Non-pigmented ciliary epithelial cell (primary cell): ENCODE measurements at regions not wholly inside any gene's neighbourhood (a gene's known extent, or its start where the extent isn't known, plus 50 kb on each side); places are given as distances from the start of the nearest gene placed in this dataset.

Source experiments
- DNase-seq: peaks from one replicate; pipeline ENCODE4 v3.0.0-alpha.2; 2010; ENCODE audit warnings: low read depth

DNA sequence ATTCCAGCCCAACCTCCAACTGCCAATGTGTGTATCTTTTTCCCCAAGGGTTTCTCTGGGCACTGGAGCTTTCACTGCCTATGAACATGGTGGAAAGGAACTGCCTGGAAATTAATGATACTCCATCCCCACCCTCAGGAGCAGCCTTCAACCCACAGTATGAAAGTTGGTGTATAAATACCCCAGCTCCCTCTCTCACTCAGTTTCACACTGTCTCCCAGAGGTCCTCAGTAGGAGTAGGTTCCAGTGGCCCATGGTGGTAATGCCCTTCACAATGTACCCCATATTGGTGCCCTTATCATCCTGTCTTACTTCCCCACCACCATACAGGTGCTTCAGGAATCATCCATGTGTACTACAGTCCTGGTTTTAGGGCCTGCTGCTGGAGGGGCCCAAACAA is 462.6 kb downstream of the MIAT start:
- DNase-seq: no peak

DNA sequence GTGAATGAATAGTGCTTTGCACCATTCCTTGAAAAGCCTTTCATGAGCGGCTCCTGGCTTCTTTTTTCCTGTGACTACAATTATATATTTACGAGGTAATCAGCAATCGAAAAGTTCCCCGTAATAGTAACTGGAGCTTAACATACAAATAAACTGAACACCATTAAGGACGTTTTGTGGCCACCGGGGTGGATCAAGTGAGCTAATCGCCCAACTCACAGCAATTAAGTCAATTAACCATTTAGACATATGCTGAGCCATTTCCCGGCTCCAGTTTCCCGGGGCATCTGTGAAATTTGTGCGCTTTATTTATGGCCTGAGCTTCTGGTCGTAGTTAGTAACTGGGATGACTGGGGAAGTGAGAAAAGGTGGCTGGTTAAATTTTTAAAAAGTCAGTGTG is 465.2 kb downstream of the MIAT start:
- DNase-seq: no peak

DNA sequence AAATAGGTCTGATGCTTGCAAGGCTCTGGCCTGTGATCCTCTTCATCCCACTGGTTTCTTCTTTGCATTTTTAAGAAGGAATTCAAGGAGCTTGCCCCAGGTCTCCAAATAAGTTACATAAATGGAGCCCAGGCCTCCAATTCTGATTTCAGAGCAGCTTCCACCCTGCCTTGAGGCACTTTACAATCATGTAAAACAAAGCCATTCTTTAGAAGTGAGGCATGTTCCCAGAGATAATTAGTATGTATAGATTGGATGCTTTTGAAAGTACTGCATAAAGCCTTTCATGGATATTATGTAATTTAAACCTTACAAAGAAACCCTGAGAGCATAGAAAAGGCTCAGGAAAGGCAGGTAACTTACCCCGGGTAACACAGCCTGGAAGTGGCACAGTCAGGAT is 466.5 kb downstream of the MIAT start:
- no peak for DNase-seq

DNA sequence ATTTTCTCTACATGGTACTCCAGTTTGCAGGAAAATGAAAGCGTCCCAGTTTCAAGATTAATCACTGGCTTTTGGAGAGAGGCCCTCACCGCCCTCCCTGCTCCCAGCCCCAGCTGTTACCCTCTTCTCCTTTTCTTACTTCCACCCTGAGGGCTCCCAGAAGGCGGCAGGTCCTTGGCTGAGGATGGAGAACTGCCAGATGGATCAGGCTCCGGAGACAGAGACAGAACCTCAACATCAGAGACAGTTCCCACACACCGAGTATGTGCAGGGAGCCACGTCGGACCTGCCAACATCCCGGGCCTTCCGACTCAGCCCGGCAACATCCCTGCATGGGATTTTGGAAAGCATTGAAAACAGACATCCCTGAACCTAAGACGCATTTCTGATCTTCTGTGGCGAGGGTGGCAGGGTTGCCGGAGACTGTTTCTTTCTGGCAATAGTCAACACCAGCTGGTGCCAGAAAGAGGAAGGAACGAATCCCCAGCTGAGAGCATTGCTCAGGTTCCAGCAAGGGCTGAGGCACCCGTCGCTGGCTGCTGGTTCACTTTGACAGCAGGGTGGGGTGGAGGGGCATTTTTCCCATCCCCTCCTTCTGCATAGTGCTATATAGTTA is 467.1 kb downstream of the MIAT start:
- DNase-seq: no peak

DNA sequence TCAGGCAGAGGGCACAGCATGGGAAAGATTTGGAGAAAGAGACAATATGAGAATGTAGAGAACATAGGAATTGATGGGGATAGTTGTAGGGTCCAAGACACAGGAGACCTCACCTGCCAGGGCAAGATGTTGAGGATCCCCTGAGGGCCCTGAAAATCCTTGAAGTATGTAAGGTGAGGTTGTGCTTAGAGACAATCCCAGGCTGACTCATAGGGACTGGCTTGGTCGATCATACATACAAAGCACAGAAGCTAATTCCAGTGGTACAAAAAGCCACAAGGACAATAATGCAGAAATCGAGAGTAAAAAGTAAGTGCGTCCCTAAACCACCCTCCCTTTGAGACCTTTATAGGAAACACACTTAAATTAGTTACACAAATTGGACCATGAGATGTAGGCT is 468.2 kb downstream of the MIAT start:
- DNase-seq: no peak

DNA sequence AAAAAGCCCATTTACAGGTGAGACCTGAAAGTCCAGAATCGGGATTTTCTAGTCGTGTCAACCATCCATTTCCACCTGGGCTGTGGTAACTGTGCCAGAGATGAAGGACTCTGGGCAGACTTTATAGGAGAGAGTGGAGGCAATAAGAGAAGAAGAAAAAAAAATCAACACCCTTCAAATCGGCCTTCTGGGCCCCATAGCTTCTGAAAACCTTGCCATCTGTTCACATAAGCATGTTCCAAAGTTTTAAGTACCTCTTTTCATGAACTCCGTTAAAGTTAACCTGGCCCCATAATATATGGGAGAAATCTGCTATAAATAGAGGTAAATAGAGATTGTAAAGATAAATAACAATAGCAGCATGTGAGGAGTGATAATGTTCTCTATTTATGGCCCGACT is 470.5 kb downstream of the MIAT start:
- DNase-seq: no peak

DNA sequence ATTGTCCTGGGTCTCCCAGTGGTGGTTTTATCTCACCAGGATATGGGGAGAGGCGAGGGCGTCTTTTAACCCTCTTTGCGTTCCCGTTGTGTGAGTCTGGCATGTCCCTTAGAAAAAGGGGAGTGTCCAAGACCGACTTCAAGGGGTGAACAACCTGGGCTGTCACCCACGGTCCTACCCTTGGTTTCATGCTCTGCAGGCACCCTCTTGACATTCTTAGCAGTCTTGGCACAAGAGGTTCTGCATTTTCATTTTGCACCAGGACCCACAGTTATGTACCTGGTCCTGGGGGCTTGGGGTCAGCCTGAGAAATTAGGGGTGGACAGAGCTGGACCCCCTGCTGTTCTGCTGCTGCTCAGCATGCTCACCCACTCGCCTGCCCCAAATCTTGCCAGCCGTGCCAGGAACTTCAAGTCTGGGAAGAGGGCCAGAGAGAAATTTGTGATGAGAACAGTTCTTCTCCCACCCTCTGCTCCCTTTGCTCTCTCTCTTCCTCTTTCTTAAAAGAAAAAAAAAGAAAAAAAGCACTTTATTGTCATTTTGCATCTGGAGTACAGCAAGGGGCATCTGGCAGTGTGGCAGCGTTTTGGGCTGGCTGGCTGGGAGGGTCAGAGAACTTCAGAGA is 471.2 kb downstream of the MIAT start:
- DNase-seq: no peak

DNA sequence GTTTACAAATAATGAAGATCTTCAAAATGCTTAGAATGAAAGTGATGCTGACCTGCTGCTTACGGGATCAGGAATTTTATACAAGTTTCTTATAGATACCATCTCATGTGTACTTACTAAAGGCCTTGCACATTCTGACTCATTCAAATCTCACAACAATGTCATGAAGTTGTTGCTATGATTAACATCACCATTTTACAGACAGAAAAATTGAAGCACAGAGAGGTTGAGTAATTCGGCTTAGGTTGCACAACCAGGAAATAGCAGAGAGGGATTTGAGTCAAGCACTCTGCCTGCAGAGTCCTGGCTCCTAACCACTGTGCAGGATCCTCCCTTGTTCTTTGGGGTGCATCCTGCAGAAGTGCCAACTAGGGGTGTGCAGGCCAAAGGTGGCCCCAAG is 471.9 kb downstream of the MIAT start:
- DNase-seq: peak; percentile 78

DNA sequence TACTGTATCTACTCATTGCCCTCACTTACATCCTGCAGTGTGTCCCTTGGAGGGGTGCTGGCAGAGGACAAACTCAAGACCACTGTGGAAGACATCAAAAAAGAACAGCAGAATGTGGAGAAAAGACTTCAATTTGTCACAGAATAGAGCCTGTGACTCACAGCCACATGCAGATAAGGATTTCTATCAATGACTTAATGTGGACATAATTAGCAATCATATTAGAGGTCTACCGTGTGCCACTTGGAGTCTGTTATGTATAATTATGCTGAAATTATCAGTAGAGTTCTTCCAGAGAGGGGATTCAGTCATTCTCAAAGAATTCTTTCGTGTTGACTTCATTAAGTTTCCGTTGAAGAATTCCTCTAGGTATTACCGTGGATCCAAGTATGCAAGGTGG is 473.5 kb downstream of the MIAT start:
- no peak for DNase-seq

DNA sequence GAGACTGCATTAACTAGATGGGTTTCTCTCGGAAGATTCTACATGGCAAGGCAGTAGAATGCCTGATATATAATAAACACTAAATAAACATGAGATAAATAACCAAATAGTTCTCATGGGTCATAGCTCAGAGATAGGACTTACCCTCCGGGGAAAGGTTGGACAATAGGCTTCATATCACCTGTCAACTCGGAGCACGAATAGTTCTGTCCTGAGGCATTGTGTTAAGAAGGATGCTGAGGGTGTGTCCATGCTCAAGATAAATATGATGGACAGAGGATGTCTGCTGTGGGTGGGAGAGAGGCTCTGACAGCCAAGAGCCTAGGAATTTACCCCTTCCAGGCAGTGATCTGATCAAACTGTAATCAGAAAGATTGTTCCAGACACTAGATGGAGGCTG is 474.0 kb downstream of the MIAT start:
- no peak for DNase-seq

DNA sequence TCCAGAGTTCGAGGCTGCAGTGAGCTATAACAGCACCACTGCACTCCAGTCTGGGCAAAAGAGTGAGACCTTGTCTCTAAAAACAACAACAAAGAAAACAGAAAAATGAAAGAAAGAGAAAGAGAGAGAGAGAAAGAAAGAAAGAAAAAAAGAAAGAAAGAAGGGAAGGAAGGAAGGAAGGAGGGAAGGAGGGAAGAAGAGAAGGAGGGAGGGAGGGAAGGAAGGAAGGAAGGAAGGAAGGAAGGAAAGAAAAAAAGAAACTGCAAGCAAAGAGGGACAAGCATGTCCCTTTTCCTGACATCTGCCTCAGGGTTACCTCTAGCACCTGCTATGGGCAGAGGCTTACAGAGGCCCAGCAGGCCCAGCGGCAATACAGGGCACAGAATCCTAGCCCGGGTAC is 475.0 kb downstream of the MIAT start:
- DNase-seq: no peak

DNA sequence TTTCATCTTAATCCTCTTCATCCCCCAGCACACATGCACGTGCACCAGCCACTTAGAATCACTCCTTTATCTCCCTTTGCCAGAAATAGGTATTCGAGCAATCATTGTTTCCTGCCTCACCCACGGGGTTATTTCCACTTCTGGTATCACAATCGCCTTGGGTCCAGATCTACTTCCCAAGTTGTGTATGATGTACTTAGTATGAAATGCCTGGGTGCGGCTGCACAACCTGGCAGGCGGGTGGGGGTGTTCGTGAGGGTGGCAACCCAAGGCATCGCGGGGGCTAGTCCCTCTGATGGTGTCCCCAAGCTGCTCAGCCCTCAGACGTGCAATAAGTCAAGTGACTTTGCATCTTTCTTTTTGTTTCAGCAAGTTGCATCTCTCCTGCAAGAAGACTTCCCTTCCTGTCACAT is 475.6 kb downstream of the MIAT start:
- DNase-seq: no peak

DNA sequence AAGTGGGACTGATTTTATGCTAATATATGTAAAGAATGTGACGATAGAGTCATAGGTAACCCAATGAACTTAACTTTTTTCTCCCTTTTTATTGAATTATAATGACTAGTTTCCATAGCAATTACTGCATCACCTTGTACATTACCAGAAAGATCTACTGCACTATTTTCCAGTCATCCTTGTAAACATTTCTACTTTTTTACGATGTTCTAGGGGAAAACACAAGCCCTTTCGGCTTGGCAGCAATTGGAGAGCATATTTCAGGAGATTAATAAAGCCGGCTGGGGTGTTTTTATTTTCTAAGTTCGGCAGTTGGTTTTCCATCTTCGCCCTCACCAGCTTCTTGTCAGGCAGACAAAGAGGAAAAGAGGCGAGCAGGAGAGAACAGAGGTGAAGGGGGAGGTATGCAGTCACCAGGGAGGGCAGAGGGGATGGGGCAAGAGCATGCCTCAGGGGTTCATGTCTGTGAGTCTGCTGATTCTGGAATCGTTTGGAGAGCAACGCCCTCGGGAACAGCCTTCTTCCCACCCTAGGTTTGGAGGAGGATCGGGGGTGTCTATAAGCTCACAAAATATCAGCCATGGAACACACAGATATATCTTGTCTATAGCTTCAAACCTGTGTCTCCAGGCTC is 476.4 kb downstream of the MIAT start:
- no peak for DNase-seq

DNA sequence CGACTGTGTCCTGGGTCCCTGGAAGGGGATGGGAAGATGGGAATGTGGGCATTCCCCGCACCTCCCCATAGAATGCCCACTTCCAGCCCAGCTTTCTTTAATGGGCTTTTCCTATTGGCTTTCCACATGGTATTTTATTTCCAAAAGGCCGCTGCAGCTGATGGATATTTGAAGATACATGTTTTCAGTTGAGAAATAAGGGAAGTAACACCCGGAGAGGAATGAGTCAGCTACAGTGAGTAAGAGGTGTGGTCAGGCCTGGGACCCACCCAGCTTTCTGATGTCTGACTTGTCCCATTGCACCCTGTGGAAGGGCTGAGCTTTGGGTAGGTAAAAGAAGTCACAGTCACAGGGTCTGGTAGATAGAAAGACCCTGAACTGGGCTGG is 476.9 kb downstream of the MIAT start:
- peak; percentile 82 for DNase-seq

DNA sequence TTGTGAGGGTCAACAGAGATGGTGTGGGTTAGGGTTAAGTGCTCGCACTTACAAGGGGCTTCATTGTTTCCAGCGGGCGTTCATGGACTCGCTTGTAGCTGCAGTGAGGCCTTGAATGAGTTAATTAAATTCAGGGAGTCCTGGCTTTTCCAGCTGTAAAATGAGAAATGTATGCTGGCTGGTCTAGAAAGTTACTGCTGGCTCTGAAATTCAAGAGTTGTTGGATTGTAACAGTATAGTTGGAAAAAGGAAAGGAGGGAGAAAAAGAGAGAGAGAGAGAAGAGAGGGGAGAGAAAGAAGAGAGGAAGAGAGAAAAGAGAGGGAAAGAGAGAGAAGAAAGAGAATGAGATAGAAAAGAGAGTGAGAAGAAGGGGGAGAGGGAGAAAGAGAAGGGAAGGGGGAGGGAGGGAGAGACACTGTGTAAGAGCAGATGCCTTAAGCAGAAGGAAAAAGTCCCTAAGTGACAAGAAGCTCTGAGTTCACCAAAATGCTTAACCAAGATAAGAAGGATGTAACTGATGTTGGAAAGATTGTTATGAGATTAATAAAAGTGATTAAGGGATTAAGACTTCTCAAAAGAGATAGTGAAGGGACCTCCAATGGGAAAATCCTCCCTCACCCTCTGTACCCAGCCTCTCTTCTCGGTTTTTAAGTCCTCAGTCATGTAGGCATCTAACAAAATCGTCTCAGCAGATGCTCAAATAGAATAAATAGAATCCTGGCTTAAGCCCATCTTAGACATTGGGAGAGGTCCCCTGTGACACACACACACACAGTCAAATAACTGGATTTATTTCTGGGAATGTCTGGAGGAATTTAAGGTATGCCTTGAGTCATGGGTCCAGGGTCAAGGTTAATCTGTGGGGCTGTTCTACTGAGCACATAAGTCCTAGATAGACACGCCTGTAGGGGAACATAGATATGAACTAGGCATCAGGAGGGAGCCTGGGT is 477.9 kb downstream of the MIAT start:
- peak; percentile 54 for DNase-seq

DNA sequence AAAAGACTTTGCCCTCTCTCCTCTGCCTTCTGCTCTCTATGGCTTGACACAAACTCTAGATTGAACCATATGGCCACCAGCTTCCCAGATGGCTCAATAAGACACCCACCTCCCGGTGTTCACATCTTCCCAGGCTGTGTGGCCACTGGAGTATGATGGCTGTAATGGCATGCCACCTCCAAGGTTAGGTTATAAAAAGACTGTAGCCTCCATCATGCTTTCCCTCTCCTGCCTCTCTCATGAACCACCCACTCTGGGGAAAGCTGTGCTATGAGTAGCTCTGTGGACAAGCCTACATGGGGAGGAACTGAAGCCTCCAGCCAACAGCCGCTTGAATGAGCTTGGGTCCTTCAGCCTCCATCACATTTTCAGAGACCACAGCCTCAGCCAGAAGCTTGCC is 479.2 kb downstream of the MIAT start:
- no peak for DNase-seq

DNA sequence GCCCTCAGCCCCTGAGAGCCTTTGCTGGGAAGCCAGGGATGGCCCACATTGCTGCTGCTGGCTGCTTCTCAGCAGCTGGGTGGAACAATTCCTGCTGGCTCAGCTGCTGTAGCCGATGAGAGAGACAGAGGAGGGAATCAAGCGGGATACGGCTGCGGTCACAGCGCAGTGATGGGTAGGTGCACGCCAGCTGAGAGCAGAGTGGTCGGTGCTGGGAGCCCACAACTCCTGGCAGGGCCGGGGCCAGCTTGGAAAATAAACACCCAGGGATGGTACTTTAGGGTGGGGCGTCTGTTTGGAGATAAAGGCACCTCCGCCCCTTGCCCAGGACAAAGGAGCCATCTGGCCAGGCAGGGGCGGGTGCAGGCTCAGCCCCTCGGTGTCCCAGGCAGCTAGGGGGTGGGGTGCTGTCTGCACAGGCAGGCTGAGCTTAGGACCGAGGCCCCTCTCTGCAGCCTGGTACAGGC is 480.5 kb downstream of the MIAT start:
- no peak for DNase-seq

DNA sequence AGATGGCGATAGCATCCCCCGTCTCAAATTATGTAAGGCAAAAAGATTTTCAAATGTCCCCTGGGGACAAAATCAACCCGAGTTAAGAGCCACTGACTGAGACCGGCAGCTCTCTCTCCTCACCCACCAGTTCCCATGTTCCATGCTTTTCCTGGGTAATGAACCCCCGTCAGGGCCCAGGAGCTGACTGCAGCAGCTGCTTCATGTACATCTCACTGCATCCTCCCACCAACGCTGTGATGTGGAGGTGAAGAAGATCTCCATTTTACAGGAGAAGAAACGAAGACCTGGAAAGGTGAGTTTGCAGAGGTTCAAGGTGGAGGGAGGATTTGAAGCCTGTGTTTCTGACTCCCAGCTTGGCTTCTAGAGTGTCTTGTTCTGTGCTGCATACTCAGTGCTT is 481.1 kb downstream of the MIAT start:
- DNase-seq: no peak

DNA sequence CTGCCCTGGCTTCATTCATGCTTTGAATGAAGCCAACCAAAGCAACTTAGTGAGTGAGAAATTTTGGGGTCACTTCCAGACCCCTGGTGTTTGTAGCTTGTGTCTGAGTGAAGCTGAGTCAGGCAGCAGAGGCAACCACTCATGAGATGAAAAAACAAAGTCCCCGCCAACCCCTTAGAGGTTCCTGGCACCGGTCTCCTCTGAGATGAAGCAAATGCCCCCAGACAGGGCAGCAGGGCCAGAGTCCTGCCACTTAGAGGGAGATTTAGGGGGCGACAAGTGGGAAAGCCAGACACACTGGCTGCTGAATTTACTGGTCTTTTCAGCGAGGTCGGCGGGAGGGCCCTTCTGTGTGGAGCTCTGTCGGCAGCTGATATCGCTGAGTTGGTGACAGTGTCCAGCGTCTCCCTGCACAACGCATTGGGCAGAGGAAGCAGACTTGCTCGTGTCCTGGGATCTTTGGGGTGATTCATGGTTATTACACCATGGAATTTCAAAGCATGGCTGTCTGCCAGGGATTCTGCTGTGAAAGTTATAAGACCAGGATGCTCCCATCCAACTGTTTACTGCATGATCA is 482.6 kb downstream of the MIAT start:
- DNase-seq: peak; percentile 70

DNA sequence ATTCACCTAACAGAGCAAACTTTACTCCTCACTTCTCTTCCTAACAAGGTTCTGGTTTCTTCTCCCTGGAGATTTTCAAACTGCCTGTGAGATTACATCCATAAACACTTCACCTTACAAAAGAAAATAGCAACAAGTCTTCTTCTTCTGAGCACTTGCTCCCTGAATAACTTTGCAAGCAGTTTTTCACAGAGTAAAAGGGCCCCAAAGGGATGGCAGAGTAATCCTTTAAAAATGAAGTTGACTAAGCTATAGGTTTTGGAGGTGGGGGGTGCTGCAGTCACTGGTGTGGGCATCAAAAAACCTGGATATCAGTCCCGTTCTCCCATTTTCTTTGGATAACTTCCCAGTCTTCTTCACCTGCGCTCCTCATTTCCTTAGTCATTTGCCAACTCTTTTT is 484.9 kb downstream of the MIAT start:
- DNase-seq: no peak

DNA sequence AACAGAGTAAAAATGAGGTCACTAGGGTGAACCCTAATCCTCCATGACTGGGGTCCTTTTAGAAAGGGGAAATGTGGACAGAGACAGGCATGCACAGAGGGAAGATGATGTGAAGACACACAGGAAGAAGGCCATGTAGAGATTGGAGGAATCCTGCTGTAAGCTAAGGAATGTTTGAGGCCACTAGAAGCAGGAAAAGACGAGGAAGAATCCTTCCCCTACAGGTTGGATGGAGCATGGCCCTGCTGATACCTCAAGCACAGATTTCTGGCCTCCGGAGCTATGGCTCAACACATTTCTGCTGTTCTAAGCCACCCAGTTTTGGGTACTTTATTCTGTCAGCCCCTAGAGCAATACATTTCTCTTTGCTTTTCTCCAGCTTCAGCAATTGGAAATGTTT is 486.9 kb downstream of the MIAT start:
- DNase-seq: no peak
